K562 (cell line): ENCODE measurements at regions not wholly inside any gene's neighbourhood (a gene's known extent, or its start where the extent isn't known, plus 50 kb on each side); places are given as distances from the start of the nearest gene placed in this dataset. TPM values are rescaled to one million over a fixed set of nuclear protein-coding genes. Genes with fewer than 3 reads are reported as not detected.

ENCODE experiments used
- microRNA counts: library from miRNA; unstranded; fragments of <30 nt; microRNA quantifications from one replicate; lab custom pipeline; 2016
- microRNA-seq: library from miRNA; unstranded; fragments of <30 nt; microRNA quantifications from one replicate; pipeline ENCODE4, GENCODE V29; 2018; ENCODE audit warnings: borderline microRNAs expressed
- small RNA-seq: library from RNA; depleted of rRNA; stranded (forward); fragments of <200 nt; gene quantifications from one replicate; pipeline ENCODE3, GENCODE V24; 2014

MicroRNA genes in the stretch of these regions (microRNA counts, 767-probe panel; counts per million panel counts)
- 870 counts per million, percentile 17 among the panel's probes with 10 or more counts for microRNA hsa-miR-1305 (lab: Ali Mortazavi, UCI)

Small RNA genes in the stretch of these regions (microRNA-seq; reads per million reads assigned to microRNA genes)
- gene MIR1305, result not detected

Small RNA genes in the stretch of these regions (small RNA-seq; reads per million reads assigned to genes)
- gene AC018710.1, result not detected
- not detected for gene AC019235.1
- not detected for gene MIR1305
- gene RF00571, result not detected
- gene RN7SKP13, result not detected
- 0.66 reads per million, percentile 39 among the genes with 10 or more reads in this experiment for gene RNA5SP173
- not detected for gene RNU1-45P
